ENCODE measurements at regions not wholly inside any gene's neighbourhood (a gene's known extent, or its start where the extent isn't known, plus 50 kb on each side); places are given as distances from the start of the nearest gene placed in this dataset.

DNA sequence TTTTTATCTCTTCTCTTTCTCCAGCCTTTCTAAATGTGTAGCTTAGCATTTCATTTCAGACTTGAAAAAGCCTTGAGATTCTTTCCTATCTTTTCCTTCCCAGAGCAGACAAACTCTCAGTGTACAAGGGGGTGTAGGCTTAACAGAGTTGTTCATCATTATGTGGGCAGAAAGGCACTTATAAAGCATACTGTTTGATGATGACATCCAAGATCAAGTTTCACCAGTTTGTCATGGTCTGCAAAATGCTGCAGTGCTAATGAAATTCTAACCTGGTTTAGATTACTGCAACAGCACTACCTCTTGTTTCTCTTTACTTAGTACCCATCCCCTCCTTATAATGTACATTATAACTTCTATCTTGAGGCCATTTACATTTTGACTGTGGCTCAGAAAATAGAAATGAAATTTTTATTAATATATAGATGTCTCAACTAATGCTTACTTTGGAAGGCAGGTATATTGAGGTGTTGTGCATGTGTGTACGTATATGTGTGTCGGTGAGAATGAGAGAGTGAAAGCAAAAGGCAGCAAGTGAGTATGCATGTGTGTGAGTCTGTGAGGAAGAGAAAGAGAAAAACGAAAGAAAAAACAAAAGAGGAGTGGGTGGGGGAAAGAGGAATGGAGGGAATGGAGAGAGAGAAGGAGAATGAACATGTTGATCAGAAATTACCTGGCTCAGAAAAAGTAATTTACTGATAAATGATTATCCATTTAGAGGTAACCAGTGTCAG is 1043.6 kb downstream of the TUSC7 start:
- TF ChIP-seq, protein P1, sequence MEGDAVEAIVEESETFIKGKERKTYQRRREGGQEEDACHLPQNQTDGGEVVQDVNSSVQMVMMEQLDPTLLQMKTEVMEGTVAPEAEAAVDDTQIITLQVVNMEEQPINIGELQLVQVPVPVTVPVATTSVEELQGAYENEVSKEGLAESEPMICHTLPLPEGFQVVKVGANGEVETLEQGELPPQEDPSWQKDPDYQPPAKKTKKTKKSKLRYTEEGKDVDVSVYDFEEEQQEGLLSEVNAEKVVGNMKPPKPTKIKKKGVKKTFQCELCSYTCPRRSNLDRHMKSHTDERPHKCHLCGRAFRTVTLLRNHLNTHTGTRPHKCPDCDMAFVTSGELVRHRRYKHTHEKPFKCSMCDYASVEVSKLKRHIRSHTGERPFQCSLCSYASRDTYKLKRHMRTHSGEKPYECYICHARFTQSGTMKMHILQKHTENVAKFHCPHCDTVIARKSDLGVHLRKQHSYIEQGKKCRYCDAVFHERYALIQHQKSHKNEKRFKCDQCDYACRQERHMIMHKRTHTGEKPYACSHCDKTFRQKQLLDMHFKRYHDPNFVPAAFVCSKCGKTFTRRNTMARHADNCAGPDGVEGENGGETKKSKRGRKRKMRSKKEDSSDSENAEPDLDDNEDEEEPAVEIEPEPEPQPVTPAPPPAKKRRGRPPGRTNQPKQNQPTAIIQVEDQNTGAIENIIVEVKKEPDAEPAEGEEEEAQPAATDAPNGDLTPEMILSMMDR (IDR thresholded peaks at IDR 0.05; ENCODE audit: control extremely low read depth, extremely low read depth): no peak
- no peak overlapping the region for H3K4me3 ChIP-seq
- no peaks in the 10 kb centered on the region for H3K36me3 ChIP-seq (ENCODE audit: control insufficient read depth in 4 of 4, insufficient read depth in 4 of 4, low read length in 4 of 4)
- ATAC-seq (ENCODE audit: insufficient read depth, low FRiP score) (no peak), DNase-seq (no peak)
- no peaks in the 10 kb centered on the region for H3K4me1 ChIP-seq (ENCODE audit: control insufficient read depth in 5 of 5, insufficient read depth in 5 of 5, low read length in 5 of 5)
- 80 to 86% methylated on average over 3 of the region's 3 CpGs for WGBS, 2 donors
- no peaks in the 10 kb centered on the region for H3K27me3 ChIP-seq (ENCODE audit: control insufficient read depth in 3 of 3, insufficient read depth in 3 of 3, low read length in 2 of 3)
- no peak overlapping the region for H3K27ac ChIP-seq (ENCODE audit: low read depth in 1 of 2, low read length in 1 of 2)
- no peaks in the 10 kb centered on the region for H3K9me3 ChIP-seq (ENCODE audit: control insufficient read depth in 4 of 4, insufficient read depth in 3 of 4, low read length in 3 of 4)
- H3K9ac ChIP-seq (ENCODE audit: insufficient read depth in 1 of 2, low read length in 2 of 2): no peak overlapping the region

- no peak overlapping the region for H3K9ac ChIP-seq (ENCODE audit: insufficient read depth in 1 of 2, low read length in 2 of 2)
- TF ChIP-seq, protein P1 (IDR thresholded peaks at IDR 0.05; ENCODE audit: control extremely low read depth, extremely low read depth): no peak
- H3K27ac ChIP-seq (ENCODE audit: low read depth in 1 of 2, low read length in 1 of 2): no peak overlapping the region
- H3K9me3 ChIP-seq (ENCODE audit: control insufficient read depth in 4 of 4, insufficient read depth in 3 of 4, low read length in 3 of 4): no peaks in the 10 kb centered on the region
- no peaks in the 10 kb centered on the region for H3K4me1 ChIP-seq (ENCODE audit: control insufficient read depth in 5 of 5, insufficient read depth in 5 of 5, low read length in 5 of 5)
- H3K36me3 ChIP-seq (ENCODE audit: control insufficient read depth in 4 of 4, insufficient read depth in 4 of 4, low read length in 4 of 4): no peaks in the 10 kb centered on the region
- ATAC-seq (ENCODE audit: insufficient read depth, low FRiP score) (no peak), DNase-seq (no peak)
- 61 to 82% methylated on average over 2 of the region's 2 CpGs for WGBS, 2 donors
- no peaks in the 10 kb centered on the region for H3K27me3 ChIP-seq (ENCODE audit: control insufficient read depth in 3 of 3, insufficient read depth in 3 of 3, low read length in 2 of 3)
- no peak overlapping the region for H3K4me3 ChIP-seq
These were observed 1044.5 kb downstream of the TUSC7 start for GRCh38 chr3:117754058-117754457.

DNA sequence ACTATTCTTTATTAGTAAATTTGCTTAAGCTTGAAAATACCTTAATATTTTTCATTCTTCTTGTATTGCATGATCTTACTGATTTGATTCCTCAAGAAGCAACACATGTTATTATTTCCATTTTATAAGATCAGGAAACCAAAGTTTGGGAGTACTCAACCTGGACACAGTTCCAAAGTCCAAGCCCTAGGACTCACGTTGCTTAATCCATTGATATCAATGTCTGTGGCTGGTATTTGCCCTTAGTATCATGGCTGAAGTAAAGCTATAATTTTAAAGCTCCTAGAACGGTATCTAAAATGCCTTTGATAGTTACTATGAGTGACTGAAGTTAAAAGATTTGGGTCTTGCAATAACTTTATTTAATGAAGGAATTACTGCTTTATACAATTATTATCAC is 1045.3 kb downstream of the TUSC7 start:
- H3K4me3 ChIP-seq: no peak overlapping the region
- H3K9me3 ChIP-seq (ENCODE audit: control insufficient read depth in 4 of 4, insufficient read depth in 3 of 4, low read length in 3 of 4): no peaks in the 10 kb centered on the region
- DNase-seq (no peak), ATAC-seq (ENCODE audit: insufficient read depth, low FRiP score) (no peak)
- WGBS, 2 donors: 82 to 84% methylated on average over 2 of the region's 2 CpGs
- no peaks in the 10 kb centered on the region for H3K4me1 ChIP-seq (ENCODE audit: control insufficient read depth in 5 of 5, insufficient read depth in 5 of 5, low read length in 5 of 5)
- H3K9ac ChIP-seq (ENCODE audit: insufficient read depth in 1 of 2, low read length in 2 of 2): no peak overlapping the region
- H3K27me3 ChIP-seq (ENCODE audit: control insufficient read depth in 3 of 3, insufficient read depth in 3 of 3, low read length in 2 of 3): no peaks in the 10 kb centered on the region
- H3K27ac ChIP-seq (ENCODE audit: low read depth in 1 of 2, low read length in 1 of 2): no peak overlapping the region
- H3K36me3 ChIP-seq (ENCODE audit: control insufficient read depth in 4 of 4, insufficient read depth in 4 of 4, low read length in 4 of 4): no peaks in the 10 kb centered on the region
- TF ChIP-seq, protein P1 (IDR thresholded peaks at IDR 0.05; ENCODE audit: control extremely low read depth, extremely low read depth): no peak

DNA sequence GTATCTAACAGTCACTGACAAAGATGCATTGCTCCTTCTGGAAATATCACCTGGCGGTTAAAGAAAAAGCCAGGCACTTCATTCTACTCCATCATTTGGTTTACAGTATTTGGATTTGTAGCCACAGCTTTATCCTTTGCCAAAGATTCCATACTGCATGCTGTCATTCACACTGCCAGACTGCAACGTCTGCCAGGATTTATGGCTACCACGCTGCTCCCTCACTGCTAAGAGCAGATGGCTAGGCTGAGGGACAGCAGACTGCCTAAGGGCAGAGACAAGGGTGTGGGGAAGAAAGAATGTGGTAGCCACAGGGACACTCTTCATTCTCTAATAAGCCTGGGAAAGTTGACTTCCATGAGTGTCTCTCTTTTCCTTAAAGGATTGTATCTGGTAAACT is 1047.0 kb downstream of the TUSC7 start:
- no peaks in the 10 kb centered on the region for H3K27me3 ChIP-seq (ENCODE audit: control insufficient read depth in 3 of 3, insufficient read depth in 3 of 3, low read length in 2 of 3)
- no peaks in the 10 kb centered on the region for H3K36me3 ChIP-seq (ENCODE audit: control insufficient read depth in 4 of 4, insufficient read depth in 4 of 4, low read length in 4 of 4)
- WGBS, 2 donors: 49 to 56% methylated on average over 3 of the region's 3 CpGs
- no peaks in the 10 kb centered on the region for H3K4me1 ChIP-seq (ENCODE audit: control insufficient read depth in 5 of 5, insufficient read depth in 5 of 5, low read length in 5 of 5)
- no peak overlapping the region for H3K4me3 ChIP-seq
- H3K27ac ChIP-seq (ENCODE audit: low read depth in 1 of 2, low read length in 1 of 2): no peak overlapping the region
- H3K9ac ChIP-seq (ENCODE audit: insufficient read depth in 1 of 2, low read length in 2 of 2): no peak overlapping the region
- ATAC-seq (ENCODE audit: insufficient read depth, low FRiP score) (no peak), DNase-seq (no peak)
- no peaks in the 10 kb centered on the region for H3K9me3 ChIP-seq (ENCODE audit: control insufficient read depth in 4 of 4, insufficient read depth in 3 of 4, low read length in 3 of 4)
- TF ChIP-seq, protein P1 (IDR thresholded peaks at IDR 0.05; ENCODE audit: control extremely low read depth, extremely low read depth): no peak
